D721Med (cell line): ENCODE measurements at regions not wholly inside any gene's neighbourhood (a gene's known extent, or its start where the extent isn't known, plus 50 kb on each side); places are given as distances from the start of the nearest gene placed in this dataset.

ENCODE experiments used
- DNase-seq: peaks from one replicate; pipeline ENCODE4 v3.0.0; 2011; ENCODE audit warnings: low spot score; ENCODE audit not compliant: insufficient read length
- FAIRE-seq: peaks from 2 replicates; lab custom pipeline; 2011; peaks lifted over from hg19 to GRCh38; lab: Jason Lieb, UNC
- TF ChIP-seq, protein P1 (sequence below): IDR thresholded peaks from 2 replicates; pipeline ENCODE4 v1.5.1; 2012; ENCODE audit warnings: mild to moderate bottlenecking, control low read depth; ENCODE audit not compliant: insufficient read depth; ENCODE audit errors: missing control alignments

DNA sequence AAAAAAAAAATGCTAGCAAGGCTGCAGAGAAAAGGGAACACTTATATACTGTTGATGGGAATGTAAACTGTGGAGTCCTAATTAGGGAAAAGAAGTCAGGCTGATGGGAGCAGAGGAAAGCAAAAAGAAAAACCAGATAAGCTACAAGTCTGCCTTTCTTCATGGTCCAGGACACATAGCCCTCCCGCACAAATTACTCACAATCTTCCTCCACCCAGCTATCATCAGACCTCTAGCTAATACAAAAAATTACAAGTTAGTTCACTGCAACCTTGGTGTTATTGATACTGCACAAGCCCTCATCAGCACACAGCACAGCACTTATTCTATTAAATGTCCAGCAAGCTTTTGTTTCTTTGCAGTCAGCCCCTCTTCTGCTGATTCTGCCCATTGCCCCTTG lies 186.0 kb upstream of the ADRA1B start:
- FAIRE-seq: no peak
- TF ChIP-seq, protein P1, sequence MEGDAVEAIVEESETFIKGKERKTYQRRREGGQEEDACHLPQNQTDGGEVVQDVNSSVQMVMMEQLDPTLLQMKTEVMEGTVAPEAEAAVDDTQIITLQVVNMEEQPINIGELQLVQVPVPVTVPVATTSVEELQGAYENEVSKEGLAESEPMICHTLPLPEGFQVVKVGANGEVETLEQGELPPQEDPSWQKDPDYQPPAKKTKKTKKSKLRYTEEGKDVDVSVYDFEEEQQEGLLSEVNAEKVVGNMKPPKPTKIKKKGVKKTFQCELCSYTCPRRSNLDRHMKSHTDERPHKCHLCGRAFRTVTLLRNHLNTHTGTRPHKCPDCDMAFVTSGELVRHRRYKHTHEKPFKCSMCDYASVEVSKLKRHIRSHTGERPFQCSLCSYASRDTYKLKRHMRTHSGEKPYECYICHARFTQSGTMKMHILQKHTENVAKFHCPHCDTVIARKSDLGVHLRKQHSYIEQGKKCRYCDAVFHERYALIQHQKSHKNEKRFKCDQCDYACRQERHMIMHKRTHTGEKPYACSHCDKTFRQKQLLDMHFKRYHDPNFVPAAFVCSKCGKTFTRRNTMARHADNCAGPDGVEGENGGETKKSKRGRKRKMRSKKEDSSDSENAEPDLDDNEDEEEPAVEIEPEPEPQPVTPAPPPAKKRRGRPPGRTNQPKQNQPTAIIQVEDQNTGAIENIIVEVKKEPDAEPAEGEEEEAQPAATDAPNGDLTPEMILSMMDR: no peak
- DNase-seq: no peak

DNA sequence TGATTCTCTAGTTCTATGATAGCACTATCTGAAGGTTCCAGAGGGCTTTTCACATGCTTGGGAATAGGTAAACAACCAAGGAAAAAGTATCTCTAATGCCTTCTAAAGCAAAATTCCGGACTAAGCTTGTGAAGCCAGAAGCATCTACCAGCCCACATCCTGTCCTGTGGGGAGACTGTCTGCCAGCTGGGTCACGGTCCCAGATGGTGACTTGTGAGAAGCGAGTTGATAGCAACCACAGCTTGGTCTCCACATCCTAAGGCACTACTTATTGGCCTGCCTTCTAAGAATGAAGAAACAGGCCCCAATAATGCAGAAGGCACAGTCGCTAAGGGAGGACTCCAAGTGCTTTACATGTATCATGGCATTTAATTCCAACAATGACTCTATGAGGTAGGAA lies 184.1 kb upstream of the ADRA1B start:
- FAIRE-seq: no peak
- TF ChIP-seq, protein P1: no peak
- no peak for DNase-seq

GRCh38 chr5:159734366-159734765 lies 181.9 kb upstream of the ADRA1B start:
- DNase-seq (no peak), FAIRE-seq (no peak)
- TF ChIP-seq, protein P1: no peak

DNA sequence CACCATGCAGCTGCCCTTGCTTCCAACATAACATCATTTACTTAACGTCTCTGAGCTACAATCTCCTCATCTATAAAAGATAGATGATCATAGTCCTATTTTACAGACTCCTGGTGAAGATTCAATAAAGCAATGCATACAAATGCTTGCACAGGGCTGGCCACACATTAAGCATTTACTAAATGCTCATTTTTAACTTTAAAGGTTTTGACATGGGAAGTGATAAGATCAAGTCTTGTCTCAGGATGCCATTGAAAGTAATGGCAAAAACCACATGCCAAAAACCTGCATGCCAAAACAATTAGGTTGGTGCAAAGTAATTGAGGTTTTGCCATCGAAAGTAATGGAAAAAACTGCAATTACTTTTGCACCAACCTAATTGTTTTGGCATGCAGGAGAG lies 181.2 kb upstream of the ADRA1B start:
- FAIRE-seq: no peak
- no peak for DNase-seq

DNA sequence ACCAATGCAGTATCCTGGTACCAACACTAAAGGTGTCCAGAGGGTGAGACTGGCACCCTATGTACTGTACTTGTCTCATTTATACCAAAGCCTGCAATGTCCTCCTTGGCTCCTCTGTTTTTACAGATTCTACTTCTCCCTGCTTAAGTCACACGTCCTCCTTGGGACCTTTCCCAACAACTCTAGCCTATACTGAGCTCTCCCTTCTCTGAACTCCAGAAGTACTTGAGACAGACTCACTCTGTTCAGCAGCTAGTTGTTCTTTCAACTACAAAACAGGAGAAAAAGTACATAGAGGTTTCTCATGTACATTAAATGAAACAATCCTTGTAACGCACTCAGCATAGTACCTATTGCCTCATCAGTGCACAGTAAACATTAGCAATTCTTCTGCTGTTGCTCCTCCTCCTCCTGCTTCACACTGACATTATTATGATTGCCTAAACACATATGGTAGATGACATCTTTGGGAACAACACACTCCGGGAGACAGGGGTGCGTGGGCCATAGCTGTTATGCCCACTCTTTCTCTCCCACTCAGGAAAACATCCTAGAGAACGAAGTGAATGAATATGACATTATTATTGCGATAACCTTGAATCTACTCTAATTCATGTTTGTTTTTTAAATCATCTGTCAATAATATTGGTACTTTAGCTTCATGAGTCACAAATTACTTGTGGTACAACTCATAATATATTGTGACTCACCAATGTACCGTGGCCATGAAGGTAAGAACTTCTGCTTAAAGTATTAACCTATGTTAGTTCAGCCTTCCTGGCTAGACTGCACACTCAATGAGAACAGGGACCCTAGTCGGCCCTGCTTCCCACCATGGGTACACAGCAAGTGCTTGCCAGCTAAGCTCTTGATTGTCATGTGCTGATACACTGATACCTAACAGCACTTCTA lies 180.3 kb upstream of the ADRA1B start:
- FAIRE-seq (no peak), DNase-seq (no peak)
- TF ChIP-seq, protein P1: no peak

More for the DNA sequence above, 181.2 kb upstream of the ADRA1B start:
- TF ChIP-seq, protein P1: no peak

- TF ChIP-seq, protein P1: no peak
- FAIRE-seq (no peak), DNase-seq (no peak)
Measured at GRCh38 chr5:159736844-159737243, 179.4 kb upstream of the ADRA1B start.

- no peak for FAIRE-seq
- no peak for DNase-seq
- TF ChIP-seq, protein P1: no peak
Measured at GRCh38 chr5:159737263-159737662, 179.0 kb upstream of the ADRA1B start.
